ENCODE measurements at regions not wholly inside any gene's neighbourhood (a gene's known extent, or its start where the extent isn't known, plus 50 kb on each side); places are given as distances from the start of the nearest gene placed in this dataset.

DNA sequence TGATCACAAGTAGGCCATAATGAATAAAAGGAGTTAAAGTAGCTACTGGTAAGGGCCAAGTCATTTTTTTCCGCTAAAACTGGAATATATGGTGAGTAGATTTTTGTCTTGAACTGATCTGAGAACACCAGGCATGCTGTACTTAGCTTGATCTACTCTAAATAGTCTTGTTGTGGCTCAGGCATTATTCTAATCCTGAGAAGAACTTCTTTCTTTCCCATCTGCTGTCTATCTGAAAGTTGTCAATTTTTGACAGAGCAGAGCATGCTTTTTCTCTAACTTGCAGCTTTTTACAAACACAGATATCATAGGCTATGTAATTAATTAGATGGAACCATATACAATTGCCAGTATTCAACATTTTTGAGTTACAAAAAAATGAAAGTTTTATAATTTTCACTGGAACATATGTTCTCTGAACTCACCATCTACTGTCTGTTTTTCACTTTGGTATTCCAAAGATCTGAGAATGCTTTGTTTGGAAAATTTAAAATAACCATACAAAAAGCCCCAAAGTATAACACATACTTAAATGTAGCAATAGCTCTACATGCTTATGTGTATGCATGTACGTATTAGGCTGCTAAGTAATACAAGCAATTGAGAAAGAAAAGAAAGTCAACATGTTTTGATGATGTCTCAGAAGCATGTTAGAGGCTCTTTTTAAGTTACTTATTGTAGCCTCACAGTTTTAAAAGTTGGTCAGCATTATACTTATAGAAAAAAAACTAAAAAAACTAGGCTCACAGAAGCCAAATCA, 542.7 kb upstream of the LUZP2 start:
- Histone ChIP-seq H3K4me1 (no peaks in the 10 kb centered on the region), H3K9me3 (no peaks in the 10 kb centered on the region), H3K36me3 (no peaks in the 10 kb centered on the region), H3K4me3 (no peak overlapping the region), H3K27ac (no peak overlapping the region), H3K27me3 (no peaks in the 10 kb centered on the region)
- no peak for TF ChIP-seq CTCF (IDR thresholded peaks at IDR 0.05)
- no peak for TF ChIP-seq POLR2A (IDR thresholded peaks at IDR 0.05)
- no peak for DNase-seq

DNA sequence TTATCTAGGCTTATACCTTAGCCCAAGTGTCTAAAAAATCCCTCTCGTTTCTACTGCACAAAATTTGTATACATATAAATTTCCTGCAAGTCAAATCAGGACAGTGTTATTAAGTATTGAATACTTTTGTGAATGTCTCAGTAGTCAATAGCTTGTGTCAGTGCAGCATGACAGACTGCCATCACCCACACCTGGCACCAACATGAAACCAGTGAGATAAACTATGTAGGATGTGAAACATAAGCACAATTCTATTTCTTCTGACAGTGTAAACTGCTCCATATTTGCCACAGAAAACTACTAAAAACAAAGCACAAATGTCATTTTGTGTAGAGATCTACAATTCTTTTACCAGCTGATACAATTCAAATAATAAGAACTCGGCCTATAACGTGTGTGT, 542.1 kb upstream of the LUZP2 start:
- Histone ChIP-seq H3K27ac (no peak overlapping the region), H3K27me3 (no peaks in the 10 kb centered on the region), H3K4me1 (no peaks in the 10 kb centered on the region), H3K36me3 (no peaks in the 10 kb centered on the region), H3K4me3 (no peak overlapping the region), H3K9me3 (no peaks in the 10 kb centered on the region)
- TF ChIP-seq POLR2A (IDR thresholded peaks at IDR 0.05), result no peak
- no peak for TF ChIP-seq CTCF (IDR thresholded peaks at IDR 0.05)
- no peak for DNase-seq

DNA sequence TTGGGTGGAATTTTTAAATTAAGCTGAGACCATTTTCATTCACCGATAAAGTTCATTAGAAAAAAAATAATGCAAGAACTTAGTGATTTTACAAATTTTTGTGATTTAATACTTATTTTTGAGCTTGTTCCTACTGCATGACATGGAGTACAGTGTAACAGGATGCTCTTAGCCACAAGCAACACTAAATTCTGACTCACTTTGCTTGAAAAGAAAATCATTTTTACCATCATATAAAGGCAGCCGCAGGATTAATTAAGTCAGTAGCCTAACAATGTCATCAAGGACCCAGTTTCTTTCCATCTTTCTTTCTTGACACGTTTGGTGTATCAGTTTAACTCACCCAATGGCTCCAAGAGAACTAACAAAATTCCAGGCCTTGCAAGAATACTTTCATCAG, 540.3 kb upstream of the LUZP2 start:
- TF ChIP-seq POLR2A (IDR thresholded peaks at IDR 0.05) (no peak), CTCF (IDR thresholded peaks at IDR 0.05) (no peak)

DNA sequence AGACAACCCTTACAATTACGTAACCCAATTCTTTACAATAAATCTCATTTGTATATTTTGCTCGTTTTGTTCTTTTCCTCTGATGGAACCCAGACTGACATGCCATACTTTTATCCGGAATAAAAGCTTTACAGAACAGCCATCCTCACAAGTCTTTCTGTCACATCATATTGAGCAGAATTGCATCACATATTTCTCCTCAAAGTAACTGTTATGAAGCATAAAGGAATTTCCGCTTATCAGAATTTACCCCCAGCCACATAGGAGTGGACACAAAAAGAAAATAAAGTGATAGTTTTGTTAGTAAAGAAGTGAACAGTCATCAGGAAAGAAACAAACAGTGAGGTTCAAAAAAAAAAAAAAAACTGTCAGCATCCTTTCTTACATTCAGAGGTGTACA, 539.5 kb upstream of the LUZP2 start:
- no peak for DNase-seq
- no peaks in the 10 kb centered on the region for H3K36me3 ChIP-seq
- no peaks in the 10 kb centered on the region for H3K4me1 ChIP-seq
- H3K27me3 ChIP-seq, result no peaks in the 10 kb centered on the region
- H3K27ac ChIP-seq, result no peak overlapping the region
- H3K9me3 ChIP-seq, result no peaks in the 10 kb centered on the region
- no peak for TF ChIP-seq CTCF (IDR thresholded peaks at IDR 0.05)
- TF ChIP-seq POLR2A (IDR thresholded peaks at IDR 0.05), result no peak
- H3K4me3 ChIP-seq, result no peak overlapping the region

More for the DNA sequence above, 540.3 kb upstream of the LUZP2 start:
- no peaks in the 10 kb centered on the region for H3K9me3 ChIP-seq
- no peaks in the 10 kb centered on the region for H3K27me3 ChIP-seq
- no peaks in the 10 kb centered on the region for H3K4me1 ChIP-seq
- no peak for DNase-seq
- H3K27ac ChIP-seq, result no peak overlapping the region
- H3K36me3 ChIP-seq, result no peaks in the 10 kb centered on the region
- no peak overlapping the region for H3K4me3 ChIP-seq

DNA sequence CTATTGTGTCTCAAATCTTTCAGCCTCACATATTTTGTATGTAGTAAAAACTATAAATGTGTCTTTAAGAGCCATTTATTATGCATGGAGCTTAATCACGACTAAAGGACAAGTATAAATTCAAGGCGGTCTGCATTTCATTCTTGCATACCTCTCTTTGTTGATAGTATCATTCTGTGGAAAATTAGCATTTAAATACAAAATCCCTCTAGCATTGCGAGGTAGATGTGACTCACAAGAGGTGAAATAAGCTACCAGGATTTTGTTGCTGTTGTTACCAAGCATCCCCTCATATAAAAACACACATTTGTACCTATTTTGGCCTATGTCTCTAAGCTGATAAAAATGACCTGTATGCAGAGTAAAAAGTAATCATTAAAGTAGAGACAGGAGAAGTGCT, 537.4 kb upstream of the LUZP2 start:
- TF ChIP-seq POLR2A (IDR thresholded peaks at IDR 0.05) (no peak), CTCF (IDR thresholded peaks at IDR 0.05) (no peak)
- H3K4me1 ChIP-seq, result no peaks in the 10 kb centered on the region
- no peak overlapping the region for H3K4me3 ChIP-seq
- H3K27me3 ChIP-seq, result no peaks in the 10 kb centered on the region
- DNase-seq, result no peak
- no peak overlapping the region for H3K27ac ChIP-seq
- H3K36me3 ChIP-seq, result no peaks in the 10 kb centered on the region
- H3K9me3 ChIP-seq, result no peaks in the 10 kb centered on the region
